Neuronal stem cell (in vitro differentiated cells): ENCODE measurements at regions not wholly inside any gene's neighbourhood (a gene's known extent, or its start where the extent isn't known, plus 50 kb on each side); places are given as distances from the start of the nearest gene placed in this dataset.

Experiments used
- DNase-seq: peaks from one replicate; pipeline ENCODE4 v3.0.0-alpha.2; 2013; ENCODE audit warnings: low spot score
- H2AFZ ChIP-seq: one replicate; pipeline ENCODE4 v1.6.1; 2013; ENCODE audit warnings: mild to moderate bottlenecking, low read length, inconsistent platforms
- H2AK5ac ChIP-seq: 2 replicates; pipeline ENCODE4 v1.6.1; 2013; ENCODE audit warnings: low read depth, mild to moderate bottlenecking, inconsistent platforms, low read length, moderate library complexity, mixed read lengths
- H2BK120ac ChIP-seq: 2 replicates; pipeline ENCODE4 v1.6.1; 2013; ENCODE audit warnings: low read depth, mild to moderate bottlenecking, inconsistent platforms, low read length, moderate library complexity, mixed read lengths
- H2BK12ac ChIP-seq: one replicate; pipeline ENCODE4 v1.6.1; 2013; ENCODE audit warnings: low read length, inconsistent platforms
- H2BK15ac ChIP-seq: 2 replicates; pipeline ENCODE4 v1.6.1; 2013; ENCODE audit warnings: mild to moderate bottlenecking, low read length, inconsistent platforms, mixed read lengths
- H2BK5ac ChIP-seq: one replicate; pipeline ENCODE4 v1.6.1; 2013; ENCODE audit warnings: inconsistent platforms, mild to moderate bottlenecking, low read length, moderate library complexity
- H3K14ac ChIP-seq: one replicate; pipeline ENCODE4 v1.6.1; 2013; ENCODE audit warnings: low read length, inconsistent platforms
- H3K18ac ChIP-seq: 2 replicates; pipeline ENCODE4 v1.6.1; 2013; ENCODE audit warnings: low read length, inconsistent platforms
- H3K23ac ChIP-seq: 2 replicates; pipeline ENCODE4 v1.6.1; 2013; ENCODE audit warnings: low read depth, mild to moderate bottlenecking, mixed read lengths, low read length, inconsistent platforms; ENCODE audit not compliant: poor library complexity
- H3K27ac ChIP-seq: replicated peaks from 3 replicates; pipeline ENCODE4 v1.5.1; 2013; ENCODE audit warnings: low read length, inconsistent platforms
- H3K27me3 ChIP-seq, 3 experiments: 2 replicates each; pipeline ENCODE4 v1.6.1; 2013; ENCODE audit warnings: low read length in 3 of 3, mild to moderate bottlenecking in 2 of 3, inconsistent platforms in 1 of 3, low read depth in 1 of 3, mixed read lengths in 1 of 3, moderate library complexity in 1 of 3; ENCODE audit not compliant: control insufficient read depth in 3 of 3, insufficient read depth in 3 of 3
- H3K36me3 ChIP-seq, 2 donors: replicated peaks in 1 of 2; 2 replicates each; pipeline ENCODE4 v1.6.1; 2013; ENCODE audit warnings: low read length in 2 of 2; ENCODE audit not compliant: control insufficient read depth in 2 of 2, insufficient read depth in 2 of 2
- H3K4ac ChIP-seq: 2 replicates; pipeline ENCODE4 v1.6.1; 2013; ENCODE audit warnings: inconsistent platforms, mild to moderate bottlenecking, low read length, moderate library complexity
- H3K4me1 ChIP-seq, 2 donors: 1 replicate in 1 of 2; 2 replicates in 1 of 2; pipeline ENCODE4 v1.6.1; 2013; ENCODE audit warnings: low read length in 2 of 2, low read depth in 1 of 2; ENCODE audit not compliant: control insufficient read depth in 2 of 2, insufficient read depth in 1 of 2
- H3K4me2 ChIP-seq: one replicate; pipeline ENCODE4 v1.6.1; 2013; ENCODE audit warnings: mild to moderate bottlenecking, low read length, inconsistent platforms; ENCODE audit not compliant: insufficient read depth, poor library complexity, severe bottlenecking
- H3K4me3 ChIP-seq, 2 donors: 2 replicates each; pipeline ENCODE4 v1.5.1; 2013; ENCODE audit warnings: low read length in 2 of 2, mild to moderate bottlenecking in 2 of 2, inconsistent platforms in 1 of 2, moderate library complexity in 1 of 2
- H3K79me1 ChIP-seq: one replicate; pipeline ENCODE4 v1.6.1; 2013; ENCODE audit warnings: low read depth, mild to moderate bottlenecking, inconsistent platforms, low read length, moderate library complexity
- H3K9ac ChIP-seq: one replicate; pipeline ENCODE4 v1.6.1; 2013; ENCODE audit warnings: mild to moderate bottlenecking, low read depth, low read length, inconsistent platforms; ENCODE audit not compliant: poor library complexity
- H3K9me3 ChIP-seq, 2 donors: replicated peaks in 1 of 2; 2 replicates each; pipeline versions ENCODE3 to v1.6.1; 2013; ENCODE audit warnings: low read length in 2 of 2, mild to moderate bottlenecking in 2 of 2, inconsistent platforms in 1 of 2, low read depth in 1 of 2, mixed read lengths in 1 of 2, moderate library complexity in 1 of 2; ENCODE audit not compliant: control insufficient read depth in 2 of 2, insufficient read depth in 1 of 2
- H4K8ac ChIP-seq: one replicate; pipeline ENCODE4 v1.6.1; 2013; ENCODE audit warnings: low read depth, mild to moderate bottlenecking, inconsistent platforms, low read length, moderate library complexity
- H4K91ac ChIP-seq: one replicate; pipeline ENCODE4 v1.6.1; 2013; ENCODE audit warnings: low read length, low read depth, mild to moderate bottlenecking, inconsistent platforms; ENCODE audit not compliant: poor library complexity
- WGBS, 2 donors: extraction: QIAGEN DNeasy Blood & Tissue Kit; methylation state at CpG; one replicate each; pipeline ENCODE4 v1.1.7; 2013; ENCODE audit warnings: missing lambda C conversion rate in 2 of 2, mixed read lengths in 1 of 2; ENCODE audit not compliant: insufficient read length in 2 of 2, insufficient replicate concordance in 1 of 2; ENCODE audit errors: extremely low coverage in 2 of 2; 5-methylcytosine and 5-hydroxymethylcytosine counted together

GRCh38 chr16:77002644-77003043, 188.3 kb upstream of the MON1B start:
- Histone ChIP-seq H2BK5ac (no peak overlapping the region), H2AK5ac (peak overlapping the region; percentile 75), H2BK12ac (no peak overlapping the region), H3K4me3 (no peak overlapping the region), H3K9me3 (no peaks in the 10 kb centered on the region), H3K27me3 (no peaks in the 10 kb centered on the region), H3K4ac (peak overlapping the region; percentile 23), H3K14ac (no peak overlapping the region), H4K91ac (no peak overlapping the region), H2BK120ac (no peak overlapping the region), H3K79me1 (no peaks in the 10 kb centered on the region), H3K36me3 (no peaks in the 10 kb centered on the region), H3K23ac (no peak overlapping the region), H2AFZ (no peak overlapping the region), H3K27ac (no peak overlapping the region), H3K9ac (peak overlapping the region; percentile 4), H4K8ac (no peak overlapping the region), H2BK15ac (peak overlapping the region; percentile 26), H3K18ac (peak overlapping the region; percentile 80), H3K4me2 (no peak overlapping the region), H3K4me1 (no peaks in the 10 kb centered on the region)
- DNase-seq = no peak
- WGBS, 2 donors = no CpG with 5 or more reads among the region's 4 CpGs

- no peak for DNase-seq
- no peaks in the 10 kb centered on the region for H3K27me3 ChIP-seq
- no peak overlapping the region for H3K23ac ChIP-seq
- H3K9me3 ChIP-seq = no peaks in the 10 kb centered on the region
- H3K14ac ChIP-seq = no peak overlapping the region
- no peak overlapping the region for H3K4ac ChIP-seq
- no peak overlapping the region for H3K4me2 ChIP-seq
- H2AK5ac ChIP-seq = no peak overlapping the region
- no peak overlapping the region for H2AFZ ChIP-seq
- H3K18ac ChIP-seq = no peak overlapping the region
- no peak overlapping the region for H2BK120ac ChIP-seq
- H2BK5ac ChIP-seq = no peak overlapping the region
- H4K91ac ChIP-seq = no peak overlapping the region
- H3K36me3 ChIP-seq = peaks cover 0 to 1% of the 10 kb centered on the region in 2 donors
- no peak overlapping the region for H4K8ac ChIP-seq
- H3K27ac ChIP-seq = no peak overlapping the region
- no peaks in the 10 kb centered on the region for H3K79me1 ChIP-seq
- no peak overlapping the region for H3K4me3 ChIP-seq
- no CpG with 5 or more reads among the region's 6 CpGs for WGBS, 2 donors
- no peak overlapping the region for H2BK12ac ChIP-seq
- no peak overlapping the region for H3K9ac ChIP-seq
- H2BK15ac ChIP-seq = no peak overlapping the region
- no peaks in the 10 kb centered on the region for H3K4me1 ChIP-seq
Measured at GRCh38 chr16:77009453-77009852, 181.5 kb upstream of the MON1B start.

- Histone ChIP-seq H4K8ac (no peak overlapping the region), H2BK5ac (no peak overlapping the region), H2BK120ac (no peak overlapping the region), H3K79me1 (no peaks in the 10 kb centered on the region), H3K4me1 (no peaks in the 10 kb centered on the region), H3K4me2 (no peak overlapping the region), H2AK5ac (no peak overlapping the region), H3K18ac (no peak overlapping the region), H2AFZ (no peak overlapping the region), H3K27ac (no peak overlapping the region), H3K4me3 (no peak overlapping the region), H2BK15ac (no peak overlapping the region), H3K9me3 (no peaks in the 10 kb centered on the region), H3K36me3 (peaks cover 0 to 1% of the 10 kb centered on the region in 2 donors), H3K4ac (no peak overlapping the region), H2BK12ac (no peak overlapping the region), H3K23ac (no peak overlapping the region), H3K9ac (no peak overlapping the region), H3K27me3 (peaks cover 0 to 4% (median 0%) of the 10 kb centered on the region in 3 experiments), H4K91ac (no peak overlapping the region), H3K14ac (no peak overlapping the region)
- no peak for DNase-seq
- no CpG with 5 or more reads among the region's 2 CpGs for WGBS, 2 donors
Measured at GRCh38 chr16:77014441-77014840, 176.5 kb upstream of the MON1B start.

GRCh38 chr16:77030600-77030999, 160.4 kb upstream of the MON1B start:
- Histone ChIP-seq H3K9me3 (no peaks in the 10 kb centered on the region), H2BK5ac (no peak overlapping the region), H3K9ac (no peak overlapping the region), H3K4me1 (no peaks in the 10 kb centered on the region), H2AFZ (no peak overlapping the region), H3K4me3 (no peak overlapping the region), H3K18ac (no peak overlapping the region), H3K23ac (no peak overlapping the region), H3K79me1 (no peaks in the 10 kb centered on the region), H2BK120ac (no peak overlapping the region), H2BK12ac (no peak overlapping the region), H4K8ac (no peak overlapping the region), H2BK15ac (no peak overlapping the region), H3K14ac (no peak overlapping the region), H4K91ac (no peak overlapping the region), H3K27ac (no peak overlapping the region), H2AK5ac (no peak overlapping the region), H3K4me2 (no peak overlapping the region), H3K36me3 (no peaks in the 10 kb centered on the region), H3K27me3 (no peaks in the 10 kb centered on the region), H3K4ac (no peak overlapping the region)
- WGBS, 2 donors = no CpG with 5 or more reads among the region's 1 CpG
- DNase-seq = no peak
